Loucy (cell line): ENCODE measurements at regions not wholly inside any gene's neighbourhood (a gene's known extent, or its start where the extent isn't known, plus 50 kb on each side); places are given as distances from the start of the nearest gene placed in this dataset.

Experiments used
- CTCF ChIP-seq: fragments of 200-600 bp; sonication (generic); conservative IDR thresholded peaks from 2 replicates; pipeline ENCODE4 v1.5.1; 2014; ENCODE audit warnings: mild to moderate bottlenecking, antibody characterized with exemption, low read length
- EZH2phosphoT487 ChIP-seq: fragments of 200-600 bp; IDR thresholded peaks from 2 replicates; pipeline ENCODE4 v1.6.1; 2018; ENCODE audit warnings: antibody characterized with exemption, mild to moderate bottlenecking, moderate library complexity, borderline replicate concordance

- TF ChIP-seq CTCF (no peak), EZH2phosphoT487 (no peak)
Measured at GRCh38 chr3:165713479-165713878, 123.7 kb downstream of the BCHE start.
